Mesendoderm (in vitro differentiated cells): ENCODE measurements at regions not wholly inside any gene's neighbourhood (a gene's known extent, or its start where the extent isn't known, plus 50 kb on each side); places are given as distances from the start of the nearest gene placed in this dataset.
A peak's percentile ranks its signal among the peaks of the same experiment; 100 is the strongest.

Experiments
- DNase-seq: peaks from one replicate; pipeline ENCODE4 v3.0.0; 2013
- H2AK5ac ChIP-seq: 2 replicates; pipeline ENCODE4 v1.6.1; 2013; ENCODE audit warnings: low read length, inconsistent platforms
- H2BK120ac ChIP-seq: 2 replicates; pipeline ENCODE4 v1.6.1; 2013; ENCODE audit warnings: low read depth, mild to moderate bottlenecking, low read length, moderate library complexity, mixed read lengths
- H2BK15ac ChIP-seq: replicated peaks from 2 replicates; pipeline ENCODE4 v1.6.1; 2013; ENCODE audit warnings: low read depth, mild to moderate bottlenecking, moderate library complexity
- H2BK5ac ChIP-seq: 2 replicates; pipeline ENCODE4 v1.6.1; 2013; ENCODE audit warnings: low read length, inconsistent platforms
- H3K18ac ChIP-seq: 2 replicates; pipeline ENCODE4 v1.6.1; 2013; ENCODE audit warnings: mild to moderate bottlenecking, low read length, mixed read lengths
- H3K23ac ChIP-seq: one replicate; pipeline ENCODE4 v1.6.1; 2013; ENCODE audit warnings: low read length
- H3K27ac ChIP-seq: 2 replicates; pipeline ENCODE4 v1.5.1; 2013; ENCODE audit warnings: low read depth, mild to moderate bottlenecking, inconsistent platforms, low read length, moderate library complexity
- H3K27me3 ChIP-seq: 2 replicates; pipeline ENCODE4 v1.6.1; 2013; ENCODE audit warnings: low read length, control low read depth, mild to moderate bottlenecking, inconsistent platforms; ENCODE audit not compliant: insufficient read depth, poor library complexity
- H3K36me3 ChIP-seq: 2 replicates; pipeline ENCODE4 v1.6.1; 2013; ENCODE audit warnings: low read length, inconsistent platforms; ENCODE audit not compliant: control insufficient read depth, insufficient read depth
- H3K4ac ChIP-seq: one replicate; pipeline ENCODE4 v1.6.1; 2013; ENCODE audit warnings: low read depth, mild to moderate bottlenecking, low read length, moderate library complexity
- H3K4me1 ChIP-seq: 2 replicates; pipeline ENCODE4 v1.6.1; 2013; ENCODE audit warnings: low read depth, low read length, inconsistent platforms; ENCODE audit not compliant: control insufficient read depth
- H3K4me2 ChIP-seq: 2 replicates; pipeline ENCODE4 v1.6.1; 2013; ENCODE audit warnings: low read length
- H3K4me3 ChIP-seq: 2 replicates; pipeline ENCODE4 v1.5.1; 2013; ENCODE audit warnings: mild to moderate bottlenecking, low read length
- H3K56ac ChIP-seq: one replicate; pipeline ENCODE4 v1.6.1; 2013; ENCODE audit warnings: low read length
- H3K79me1 ChIP-seq: 2 replicates; pipeline ENCODE4 v1.6.1; 2013; ENCODE audit warnings: low read length, inconsistent platforms
- H3K79me2 ChIP-seq: 2 replicates; pipeline ENCODE4 v1.6.1; 2013; ENCODE audit warnings: mild to moderate bottlenecking, low read length; ENCODE audit not compliant: control insufficient read depth, insufficient read depth
- H3K9ac ChIP-seq: 2 replicates; pipeline ENCODE4 v1.6.1; 2013; ENCODE audit warnings: low read length, inconsistent platforms
- H4K5ac ChIP-seq: one replicate; pipeline ENCODE4 v1.6.1; 2013; ENCODE audit warnings: low read length
- H4K8ac ChIP-seq: one replicate; pipeline ENCODE4 v1.6.1; 2013; ENCODE audit warnings: low read depth, mild to moderate bottlenecking, control low read depth, low read length, moderate library complexity
- WGBS: extraction: QIAGEN DNeasy Blood & Tissue Kit; methylation state at CpG from one replicate; pipeline ENCODE4 v1.1.7; 2013; ENCODE audit warnings: low lambda C conversion rate, missing lambda C conversion rate; ENCODE audit not compliant: insufficient coverage; ENCODE audit errors: extremely low coverage; 5-methylcytosine and 5-hydroxymethylcytosine counted together

GRCh38 chr20:55919956-55920355 is 85.4 kb downstream of the CBLN4 start:
- Histone ChIP-seq H3K56ac (no peak overlapping the region), H3K9ac (no peak overlapping the region), H3K79me1 (no peaks in the 10 kb centered on the region), H3K4me1 (no peaks in the 10 kb centered on the region), H2BK15ac (no peak overlapping the region), H3K4me2 (no peak overlapping the region), H3K27me3 (no peaks in the 10 kb centered on the region), H3K23ac (no peak overlapping the region), H2BK5ac (no peak overlapping the region), H3K27ac (no peak overlapping the region), H2AK5ac (no peak overlapping the region), H3K36me3 (no peaks in the 10 kb centered on the region), H3K18ac (no peak overlapping the region), H4K8ac (no peak overlapping the region), H3K4ac (no peak overlapping the region), H3K79me2 (no peaks in the 10 kb centered on the region), H4K5ac (no peak overlapping the region), H2BK120ac (no peak overlapping the region), H3K4me3 (no peak overlapping the region)
- DNase-seq, result no peak

GRCh38 chr20:55919319-55919718 is 86.0 kb downstream of the CBLN4 start:
- no peak overlapping the region for H4K8ac ChIP-seq
- H3K79me1 ChIP-seq, result no peaks in the 10 kb centered on the region
- no peak overlapping the region for H2AK5ac ChIP-seq
- H4K5ac ChIP-seq, result no peak overlapping the region
- H3K79me2 ChIP-seq, result no peaks in the 10 kb centered on the region
- no peak overlapping the region for H3K18ac ChIP-seq
- H2BK5ac ChIP-seq, result no peak overlapping the region
- H3K9ac ChIP-seq, result no peak overlapping the region
- H3K4me2 ChIP-seq, result no peak overlapping the region
- no peak overlapping the region for H3K56ac ChIP-seq
- no peak overlapping the region for H2BK15ac ChIP-seq
- no peak overlapping the region for H3K4ac ChIP-seq
- no CpG with 5 or more reads among the region's 1 CpG for WGBS
- H3K27me3 ChIP-seq, result no peaks in the 10 kb centered on the region
- no peak overlapping the region for H3K27ac ChIP-seq
- H3K4me1 ChIP-seq, result no peaks in the 10 kb centered on the region
- no peaks in the 10 kb centered on the region for H3K36me3 ChIP-seq
- H2BK120ac ChIP-seq, result no peak overlapping the region
- no peak for DNase-seq
- no peak overlapping the region for H3K4me3 ChIP-seq
- no peak overlapping the region for H3K23ac ChIP-seq

GRCh38 chr20:55918471-55918870 is 86.8 kb downstream of the CBLN4 start:
- no CpG with 5 or more reads among the region's 2 CpGs for WGBS

GRCh38 chr20:55893031-55893430 is 112.3 kb downstream of the CBLN4 start:
- Histone ChIP-seq H3K27ac (no peak overlapping the region), H2BK5ac (no peak overlapping the region), H4K8ac (no peak overlapping the region), H2BK120ac (no peak overlapping the region), H3K27me3 (no peaks in the 10 kb centered on the region), H2AK5ac (no peak overlapping the region), H3K23ac (no peak overlapping the region), H3K9ac (no peak overlapping the region), H3K4me3 (no peak overlapping the region), H4K5ac (no peak overlapping the region), H3K56ac (no peak overlapping the region), H3K4ac (no peak overlapping the region), H3K4me1 (no peaks in the 10 kb centered on the region), H3K36me3 (no peaks in the 10 kb centered on the region), H3K79me2 (no peaks in the 10 kb centered on the region), H2BK15ac (no peak overlapping the region), H3K79me1 (no peaks in the 10 kb centered on the region), H3K18ac (no peak overlapping the region), H3K4me2 (no peak overlapping the region)
- DNase-seq, result no peak

More at GRCh38 chr20:55918471-55918870, 86.8 kb downstream of the CBLN4 start:
- no peak overlapping the region for H3K18ac ChIP-seq
- no peaks in the 10 kb centered on the region for H3K4me1 ChIP-seq
- no peak overlapping the region for H3K23ac ChIP-seq
- DNase-seq, result no peak
- H3K4me3 ChIP-seq, result no peak overlapping the region
- H4K5ac ChIP-seq, result no peak overlapping the region
- no peak overlapping the region for H3K9ac ChIP-seq
- H3K79me1 ChIP-seq, result no peaks in the 10 kb centered on the region
- no peak overlapping the region for H3K4me2 ChIP-seq
- no peak overlapping the region for H2BK5ac ChIP-seq
- no peak overlapping the region for H3K56ac ChIP-seq
- H3K27me3 ChIP-seq, result no peaks in the 10 kb centered on the region
- H3K4ac ChIP-seq, result no peak overlapping the region
- no peak overlapping the region for H2BK15ac ChIP-seq
- H3K79me2 ChIP-seq, result no peaks in the 10 kb centered on the region
- no peaks in the 10 kb centered on the region for H3K36me3 ChIP-seq
- no peak overlapping the region for H4K8ac ChIP-seq
- no peak overlapping the region for H2AK5ac ChIP-seq
- H2BK120ac ChIP-seq, result no peak overlapping the region
- no peak overlapping the region for H3K27ac ChIP-seq

- peak; percentile 35 for DNase-seq
- no peak overlapping the region for H2BK120ac ChIP-seq
- H3K56ac ChIP-seq, result no peak overlapping the region
- no peak overlapping the region for H3K23ac ChIP-seq
- H3K4me1 ChIP-seq, result no peaks in the 10 kb centered on the region
- no peak overlapping the region for H3K4ac ChIP-seq
- H4K5ac ChIP-seq, result no peak overlapping the region
- H3K79me1 ChIP-seq, result no peaks in the 10 kb centered on the region
- H3K9ac ChIP-seq, result no peak overlapping the region
- H3K27ac ChIP-seq, result no peak overlapping the region
- no peak overlapping the region for H3K18ac ChIP-seq
- no peak overlapping the region for H3K4me2 ChIP-seq
- no peak overlapping the region for H2BK15ac ChIP-seq
- H3K36me3 ChIP-seq, result no peaks in the 10 kb centered on the region
- WGBS, result no CpG with 5 or more reads among the region's 5 CpGs
- H2AK5ac ChIP-seq, result no peak overlapping the region
- H2BK5ac ChIP-seq, result no peak overlapping the region
- no peaks in the 10 kb centered on the region for H3K27me3 ChIP-seq
- H4K8ac ChIP-seq, result no peak overlapping the region
- H3K79me2 ChIP-seq, result no peaks in the 10 kb centered on the region
- no peak overlapping the region for H3K4me3 ChIP-seq
Observed at GRCh38 chr20:55888685-55889084, 116.6 kb downstream of the CBLN4 start.

GRCh38 chr20:55882910-55883309 is 122.4 kb downstream of the CBLN4 start:
- H2BK120ac ChIP-seq, result no peak overlapping the region
- H3K27me3 ChIP-seq, result no peaks in the 10 kb centered on the region
- no peak overlapping the region for H2BK5ac ChIP-seq
- no peak overlapping the region for H3K27ac ChIP-seq
- no peak overlapping the region for H2BK15ac ChIP-seq
- peak; percentile 22 for DNase-seq
- H3K79me1 ChIP-seq, result no peaks in the 10 kb centered on the region
- H2AK5ac ChIP-seq, result no peak overlapping the region
- no peak overlapping the region for H3K23ac ChIP-seq
- H4K8ac ChIP-seq, result no peak overlapping the region
- no peak overlapping the region for H3K4me2 ChIP-seq
- no peaks in the 10 kb centered on the region for H3K36me3 ChIP-seq
- no peak overlapping the region for H3K4ac ChIP-seq
- no peak overlapping the region for H3K18ac ChIP-seq
- no CpG with 5 or more reads among the region's 3 CpGs for WGBS
- H3K4me3 ChIP-seq, result no peak overlapping the region
- no peak overlapping the region for H3K56ac ChIP-seq
- no peaks in the 10 kb centered on the region for H3K79me2 ChIP-seq
- no peak overlapping the region for H4K5ac ChIP-seq
- no peak overlapping the region for H3K9ac ChIP-seq
- no peaks in the 10 kb centered on the region for H3K4me1 ChIP-seq
